Stimulated activated CD4-positive, alpha-beta T cell treated with anti-CD3 and anti-CD28 coated beads, Interleukin-4, amount 100 ng/mL, for 24 hours (primary cell): ENCODE measurements at regions not wholly inside any gene's neighbourhood (a gene's known extent, or its start where the extent isn't known, plus 50 kb on each side); places are given as distances from the start of the nearest gene placed in this dataset.
"Not testable (repeated sequence)": the region's sequence is repeated elsewhere in the genome, so short reads cannot be mapped to it uniquely, and the experiment has no call there.

Source experiments
- DNase-seq: peaks from one replicate; pipeline ENCODE4 v3.0.0-alpha.2; 2020

DNA sequence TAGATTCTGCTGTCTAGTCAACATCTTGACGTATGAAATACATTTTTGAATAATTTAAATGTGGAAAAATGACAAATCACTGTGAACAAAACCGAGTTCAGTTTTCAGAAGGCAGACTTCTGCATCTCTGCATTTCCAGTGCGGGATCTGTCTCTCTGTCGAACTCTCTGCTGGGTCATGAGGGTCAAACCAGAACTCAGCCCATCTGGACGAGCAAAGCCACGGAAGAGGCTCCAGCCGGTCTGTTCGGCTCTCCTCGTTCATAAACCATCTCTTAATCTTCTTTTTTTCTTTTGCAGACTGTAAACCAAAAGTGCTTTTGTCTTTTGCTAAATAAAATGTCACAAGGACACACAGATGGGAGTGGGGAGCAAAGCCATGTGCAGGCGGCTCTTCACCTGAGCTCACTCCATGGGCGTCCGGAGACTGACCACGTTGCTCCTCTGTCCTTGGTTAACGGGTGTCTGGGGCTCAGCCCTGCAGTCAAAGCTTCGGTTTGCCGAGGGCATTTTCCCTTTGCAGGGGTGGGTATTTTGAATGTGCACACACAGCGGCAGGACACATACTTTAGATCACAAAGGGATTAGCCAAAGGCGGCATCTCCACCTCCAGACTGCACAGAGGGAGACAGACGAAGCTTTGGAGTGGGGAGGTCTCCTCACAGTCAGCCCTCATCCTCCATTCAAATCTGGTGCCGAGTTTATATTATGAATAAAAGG is 737.9 kb upstream of the SALL3 start:
- DNase-seq, result no peak

DNA sequence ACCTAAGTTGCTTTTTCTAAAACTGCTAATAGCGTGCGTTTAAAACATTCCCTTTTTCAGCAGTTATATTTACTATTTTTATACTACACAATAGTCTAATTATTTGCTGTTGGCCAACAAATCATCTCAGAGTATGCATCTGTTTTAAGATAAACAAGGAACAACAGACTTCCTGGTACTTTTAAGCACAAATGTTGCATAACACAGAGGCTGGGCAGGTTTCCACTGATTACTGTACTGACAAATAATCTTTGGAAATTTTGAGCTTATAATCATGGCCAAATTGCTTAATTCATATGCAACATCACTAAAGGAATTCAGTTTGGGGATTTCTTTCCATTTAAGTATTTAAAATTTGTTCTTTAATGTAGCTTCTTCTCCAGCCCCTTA is 737.4 kb upstream of the SALL3 start:
- no peak for DNase-seq

DNA sequence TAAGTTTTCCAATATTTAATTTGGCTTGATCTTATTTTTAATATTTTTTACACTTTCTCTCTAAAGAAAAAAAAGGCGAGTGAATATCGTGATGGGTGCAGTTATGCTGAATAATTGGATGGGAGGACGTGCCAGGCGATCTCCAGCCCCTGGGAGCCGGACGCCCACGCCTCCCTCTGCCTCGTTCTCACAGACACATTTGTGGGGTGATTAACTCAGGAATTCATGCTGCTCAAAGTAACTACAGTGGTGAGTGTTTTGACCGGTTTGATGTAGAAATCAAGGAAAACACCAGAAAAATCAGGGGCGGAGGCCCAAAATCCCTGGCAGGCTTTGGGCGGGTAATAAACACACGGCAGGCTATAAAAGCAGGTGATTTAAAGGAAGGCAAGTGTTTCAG is 736.8 kb upstream of the SALL3 start:
- DNase-seq, result no peak

DNA sequence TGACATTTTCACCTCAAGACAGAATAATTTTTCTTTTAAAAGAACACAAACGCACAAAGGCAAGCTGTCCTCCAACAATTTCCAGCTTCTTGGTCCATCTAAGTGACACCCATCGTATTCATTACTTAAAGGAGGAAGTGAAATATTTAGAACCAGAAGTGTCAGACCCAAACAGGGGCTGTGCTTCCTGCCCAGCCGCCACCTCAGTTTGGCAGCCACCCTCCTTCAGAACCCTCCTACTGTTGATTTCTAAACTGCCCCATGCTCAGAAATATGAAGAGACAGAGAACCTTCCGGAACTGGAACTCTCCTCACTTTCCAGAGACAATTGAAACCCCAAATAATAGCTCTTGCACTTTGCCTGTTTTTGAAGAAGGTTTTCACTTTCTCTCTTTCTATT is 734.8 kb upstream of the SALL3 start:
- no peak for DNase-seq

DNA sequence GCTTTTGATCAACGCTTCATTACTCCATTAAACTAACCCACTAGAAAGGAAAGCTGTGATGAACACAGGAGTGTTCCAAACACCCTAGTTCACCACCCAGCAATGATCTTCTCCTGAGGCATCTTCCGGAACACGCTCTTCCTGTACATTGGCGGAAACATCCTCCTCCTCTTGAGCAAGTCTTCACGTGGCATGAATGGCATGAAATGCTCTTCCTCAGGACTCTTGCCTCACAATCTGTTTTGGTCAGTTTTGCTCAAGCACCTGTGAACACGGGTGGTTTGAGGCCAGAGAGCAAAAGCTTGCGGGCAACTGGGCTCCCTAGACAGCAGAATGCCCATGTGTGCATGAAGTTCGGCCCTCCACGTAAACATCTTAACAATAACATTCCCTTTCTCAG is 734.2 kb upstream of the SALL3 start:
- DNase-seq, result no peak

DNA sequence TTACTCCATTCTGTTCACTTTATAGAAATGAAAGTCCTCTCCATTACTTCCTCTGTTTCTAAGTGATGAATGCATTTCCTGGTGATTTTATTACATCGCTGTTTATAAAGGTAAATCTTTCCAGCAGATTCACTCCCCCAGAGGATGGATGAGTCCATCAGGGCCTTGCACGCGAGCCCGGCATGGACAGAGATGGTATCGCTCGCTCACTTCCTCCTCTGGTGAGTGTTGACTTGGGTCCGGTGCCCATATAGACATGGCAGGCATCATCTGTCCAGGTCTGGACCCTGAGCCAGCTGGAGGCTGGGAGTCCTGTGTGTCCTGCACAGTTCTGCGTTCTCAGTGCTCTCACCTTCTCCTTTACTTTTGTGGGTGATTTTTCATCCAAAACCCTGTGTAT is 733.6 kb upstream of the SALL3 start:
- DNase-seq, result no peak

DNA sequence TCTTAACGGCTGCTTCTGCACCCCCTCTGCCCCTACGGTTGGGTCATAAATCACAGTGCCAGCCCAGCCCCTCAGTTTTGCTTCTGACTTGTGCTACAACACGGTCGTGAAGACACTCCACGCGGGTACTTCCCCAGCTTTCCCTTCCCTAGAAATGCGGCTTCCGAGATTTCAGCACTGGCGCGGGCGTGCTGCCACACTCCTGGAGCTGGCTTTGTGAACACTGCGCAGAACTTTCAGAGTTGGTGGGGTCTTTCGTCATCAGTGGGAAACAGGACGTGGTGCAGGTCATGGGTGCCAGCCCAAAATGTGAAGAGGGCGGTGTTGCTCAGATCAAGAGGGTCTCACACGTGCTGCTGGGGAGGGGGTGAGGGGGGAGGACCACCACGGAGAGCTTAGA is 733.0 kb upstream of the SALL3 start:
- DNase-seq, result no peak

DNA sequence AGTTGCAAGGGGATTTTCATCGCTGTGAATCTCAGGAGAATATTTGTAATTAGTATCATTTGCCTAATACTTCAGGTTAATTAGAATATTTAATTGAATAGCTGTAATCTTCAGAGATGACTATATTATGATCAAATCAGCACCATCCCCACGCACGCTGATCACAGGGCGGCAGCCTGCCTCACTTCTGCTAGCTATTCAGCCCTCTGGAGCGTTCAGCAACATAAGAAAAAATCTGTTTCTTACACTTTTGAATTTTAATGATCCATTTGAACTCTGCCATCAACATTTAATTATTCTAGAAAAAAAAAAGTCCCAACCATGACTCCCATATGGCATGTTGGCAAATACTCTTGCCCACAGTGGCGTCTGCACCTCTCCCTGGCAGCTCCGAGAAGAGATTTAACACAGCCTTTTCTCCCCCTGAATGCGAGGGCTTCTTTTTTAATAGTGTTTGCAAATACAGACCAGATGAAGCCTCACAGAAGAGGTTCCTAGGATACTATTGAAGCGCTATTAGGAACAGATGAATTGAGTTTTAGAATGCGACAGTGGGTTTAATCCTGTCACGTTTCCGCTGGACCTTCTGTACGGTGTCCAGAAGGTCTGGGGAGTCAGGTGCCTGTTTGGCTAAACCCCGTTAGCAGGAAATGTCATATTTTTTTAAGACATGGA is 731.9 kb upstream of the SALL3 start:
- no peak for DNase-seq

DNA sequence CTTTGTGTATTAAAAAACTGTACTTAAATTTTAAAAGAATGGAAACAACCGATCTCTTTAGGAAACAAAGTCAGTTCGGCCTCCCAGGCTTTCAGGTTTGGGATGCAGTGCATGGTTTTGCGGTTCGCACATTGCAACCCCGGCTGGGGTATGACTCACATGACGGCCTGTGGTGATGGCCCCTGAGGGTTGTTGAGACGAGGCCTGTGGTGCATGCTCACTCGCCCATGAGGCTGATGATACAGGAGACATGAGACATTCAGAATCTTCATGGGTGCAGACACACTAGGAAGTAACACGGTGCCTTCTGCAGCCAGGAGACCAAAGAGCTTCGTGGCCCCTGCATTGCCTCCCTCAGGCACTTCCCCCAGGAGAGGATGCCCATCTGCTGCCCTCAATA is 724.6 kb upstream of the SALL3 start:
- no peak for DNase-seq

DNA sequence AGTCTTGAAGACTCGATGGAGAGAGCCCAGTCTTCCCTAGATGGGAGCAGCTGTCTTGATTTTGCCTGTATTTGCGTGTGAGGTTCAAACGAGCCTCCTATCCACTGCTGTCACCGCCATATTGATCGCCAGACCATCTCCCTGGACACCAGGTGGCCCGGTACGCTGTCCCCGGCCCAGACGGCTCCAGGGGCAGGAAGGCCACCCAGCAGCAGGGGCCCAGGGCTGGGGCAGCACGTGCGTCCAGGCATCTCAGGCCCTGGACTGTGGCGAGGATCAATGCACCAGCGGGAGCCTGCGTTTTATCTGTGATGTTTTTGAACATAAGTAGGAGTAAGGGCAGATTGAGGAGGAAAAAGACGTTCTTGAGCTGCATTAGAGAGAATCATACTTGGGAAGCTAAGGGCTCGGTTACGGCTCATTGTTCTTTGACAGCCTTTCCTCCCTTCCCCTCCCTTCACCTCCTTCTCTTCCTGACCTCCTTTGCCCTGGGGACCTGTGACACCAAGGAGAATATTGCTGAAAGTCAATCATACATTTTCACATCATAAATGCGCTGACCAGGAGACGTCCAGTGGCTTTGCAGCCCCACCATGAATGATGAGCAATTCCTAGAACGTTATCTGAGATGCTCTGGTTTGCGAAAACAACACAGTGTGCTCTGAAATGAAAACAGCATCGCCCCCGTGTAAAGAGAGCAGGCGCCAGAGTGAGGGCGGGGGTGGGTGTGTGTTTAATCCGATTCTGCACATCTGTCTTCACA is 711.2 kb upstream of the SALL3 start:
- DNase-seq, result no peak

DNA sequence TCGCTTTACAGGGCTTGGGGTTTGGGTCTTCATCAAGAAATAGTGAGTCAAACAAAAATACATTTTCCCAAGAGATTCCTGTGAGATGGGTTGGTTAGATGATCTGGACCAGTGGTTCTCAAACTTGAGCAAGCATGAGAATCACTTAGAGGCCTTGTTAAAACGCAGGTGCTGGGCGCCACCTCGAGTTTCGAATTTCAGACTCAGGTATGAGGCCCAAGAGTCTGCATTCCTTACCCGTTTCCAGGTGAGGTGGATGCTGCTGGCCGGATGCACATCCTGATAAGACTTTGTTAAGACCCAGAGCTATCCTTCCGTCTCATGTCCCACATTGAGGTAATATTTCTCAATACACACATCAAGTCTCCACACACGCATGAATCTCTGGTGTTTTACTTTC is 707.8 kb upstream of the SALL3 start:
- DNase-seq, result no peak

DNA sequence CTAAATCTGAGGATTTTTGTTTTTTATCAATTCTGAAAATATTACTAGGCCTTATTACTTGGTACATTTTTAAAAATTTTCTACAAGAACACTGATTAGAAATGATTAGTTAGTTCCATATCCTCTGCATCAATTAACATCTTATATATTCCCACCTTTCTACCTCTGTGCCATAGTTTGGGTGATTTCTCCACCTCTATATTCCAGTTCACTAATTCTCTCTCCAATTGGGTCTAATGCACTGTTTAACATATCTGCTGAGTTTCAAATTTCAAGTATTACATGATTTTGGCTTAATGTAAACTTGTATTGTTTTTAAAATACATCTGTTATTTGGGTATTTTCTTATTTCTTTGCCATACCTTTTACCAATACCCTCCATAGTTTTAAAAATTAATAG is 705.7 kb upstream of the SALL3 start:
- DNase-seq, result no peak

DNA sequence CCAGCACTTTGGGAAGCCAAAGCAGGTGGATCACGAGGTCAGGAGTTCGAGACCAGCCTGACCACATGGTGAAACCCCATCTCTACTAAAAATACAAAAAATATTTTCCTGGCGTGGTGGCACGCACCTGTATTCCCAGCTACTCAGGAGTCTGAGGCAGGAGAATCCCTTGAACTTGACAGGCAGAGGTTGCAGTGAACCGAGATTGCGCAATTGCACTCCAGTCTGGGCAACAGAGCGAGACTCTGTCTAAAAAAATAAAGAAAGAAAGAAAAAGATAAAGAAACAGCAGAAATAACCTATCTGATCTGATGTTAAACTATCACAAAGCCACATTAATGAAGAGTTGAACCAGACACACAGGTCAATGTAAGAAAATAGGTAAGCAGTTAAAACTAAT is 696.2 kb upstream of the SALL3 start:
- DNase-seq, result not testable (repeated sequence)

DNA sequence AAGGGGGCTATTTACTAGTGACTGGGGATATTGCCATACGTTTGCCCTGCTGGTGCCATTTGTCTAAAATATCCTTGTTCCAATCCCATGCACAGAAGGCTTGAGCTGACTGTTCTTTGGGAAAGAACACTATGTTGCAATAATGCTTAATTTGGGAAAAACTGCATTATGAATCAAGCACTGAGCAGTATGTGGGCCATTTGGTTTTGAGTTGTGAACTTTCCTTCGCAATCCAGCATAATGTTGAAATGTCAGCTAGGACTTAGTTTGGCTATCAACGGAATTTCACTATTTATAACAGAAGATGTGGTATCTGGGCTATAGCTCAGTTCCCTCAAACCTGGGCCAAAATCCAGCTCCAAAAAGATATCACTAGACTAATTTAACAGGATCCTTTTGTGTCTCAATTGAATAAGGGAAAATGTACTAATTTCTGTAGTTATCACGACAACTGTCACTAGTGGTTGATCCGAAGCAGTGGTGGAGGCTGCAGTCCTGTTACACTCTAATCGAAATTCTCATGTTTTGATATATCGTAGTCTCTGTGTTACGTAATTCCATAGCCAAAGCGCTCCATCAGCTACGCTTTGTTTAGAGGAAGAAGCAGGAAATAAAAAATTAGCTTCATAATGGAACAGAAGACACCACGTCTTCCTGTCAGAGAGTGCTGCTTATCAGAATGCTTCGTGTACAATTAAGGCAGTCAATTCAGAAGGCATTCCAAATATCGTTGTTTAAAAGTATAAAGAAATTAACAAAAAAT is 686.8 kb upstream of the SALL3 start:
- no peak for DNase-seq

DNA sequence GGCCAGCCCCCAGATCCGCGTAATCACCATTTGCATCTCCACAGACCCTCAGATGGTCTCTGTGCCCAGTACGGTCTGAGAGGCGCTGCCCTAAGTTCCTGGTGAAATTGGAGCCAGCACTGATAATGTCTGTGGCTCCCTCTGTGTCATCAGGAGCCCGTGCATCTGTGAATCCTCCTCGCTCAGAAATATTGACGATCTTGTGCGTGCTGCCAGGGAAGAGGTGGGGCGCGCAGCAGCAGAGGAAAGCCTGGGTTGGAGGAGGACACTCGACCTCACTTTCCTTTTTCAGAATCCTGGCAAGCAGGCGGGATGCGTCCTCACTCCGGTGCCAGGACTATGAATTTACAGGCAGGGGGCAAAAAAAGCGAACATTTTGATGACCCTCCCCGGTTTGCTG is 686.1 kb upstream of the SALL3 start:
- DNase-seq, result no peak

DNA sequence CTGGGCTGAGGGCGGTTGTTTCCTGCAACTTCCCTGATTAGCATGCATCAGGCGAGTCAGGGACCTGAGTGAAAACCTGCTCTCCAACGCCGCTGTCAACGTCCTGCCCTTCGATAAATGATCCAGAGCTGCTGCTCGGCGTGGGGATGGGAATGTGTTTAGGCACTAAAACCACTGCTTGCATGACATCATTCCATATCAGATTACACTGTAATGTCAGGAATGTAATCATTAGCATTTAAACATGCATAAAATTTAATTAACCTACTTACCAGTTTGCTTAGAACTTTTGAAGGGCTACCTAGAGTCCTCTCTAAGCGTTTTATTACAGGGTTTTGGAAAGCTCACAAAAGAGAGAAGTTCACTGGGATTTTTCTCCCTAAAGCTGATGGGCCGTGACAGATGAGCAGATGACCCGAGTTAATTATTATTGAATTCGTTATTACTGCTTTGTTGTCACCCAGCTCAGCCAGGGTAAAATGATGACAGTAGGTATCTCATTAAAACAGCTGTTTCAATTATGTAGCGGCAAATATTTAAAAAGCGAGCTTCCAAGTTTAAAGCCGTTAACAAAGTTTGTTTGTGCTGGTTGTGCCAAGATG is 685.6 kb upstream of the SALL3 start:
- DNase-seq, result no peak

DNA sequence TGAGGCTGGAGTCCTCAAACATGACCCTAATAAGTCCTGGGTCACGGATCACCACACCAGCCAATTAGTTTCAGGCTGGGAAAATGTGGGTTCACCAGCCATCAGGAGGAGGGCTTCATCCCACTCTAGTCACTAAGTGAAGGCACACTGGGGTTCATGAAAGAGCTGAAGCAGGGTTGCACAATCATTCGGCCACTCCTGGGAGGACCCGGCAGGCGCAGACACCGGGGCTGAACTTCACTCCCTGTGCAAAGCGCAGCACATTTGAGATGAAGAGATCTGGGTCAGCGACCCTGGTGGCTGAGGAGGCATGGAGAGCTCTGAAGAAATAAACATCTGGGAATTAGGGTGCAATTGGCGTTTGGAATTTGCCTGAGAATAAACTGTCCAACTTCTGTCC is 684.4 kb upstream of the SALL3 start:
- no peak for DNase-seq

DNA sequence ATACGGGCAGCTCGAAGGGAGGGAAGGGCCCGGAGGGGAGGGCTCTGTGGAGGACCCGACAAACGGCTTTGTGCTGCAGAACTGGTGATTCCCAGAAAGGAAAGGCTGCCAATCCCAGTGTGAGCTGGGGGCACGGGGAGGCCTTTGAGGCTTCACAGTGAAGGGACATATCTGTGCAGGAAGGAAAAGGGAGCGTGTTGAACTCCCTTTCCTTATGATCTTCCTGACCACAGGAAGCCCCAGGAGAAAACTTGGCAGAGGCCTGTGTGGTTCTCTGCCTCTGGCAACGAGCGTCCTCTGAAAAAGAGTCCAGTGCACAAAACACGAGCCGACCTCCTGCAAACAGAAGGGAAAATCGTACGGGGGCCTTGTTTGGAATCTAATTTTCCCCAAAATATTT is 683.5 kb upstream of the SALL3 start:
- no peak for DNase-seq

DNA sequence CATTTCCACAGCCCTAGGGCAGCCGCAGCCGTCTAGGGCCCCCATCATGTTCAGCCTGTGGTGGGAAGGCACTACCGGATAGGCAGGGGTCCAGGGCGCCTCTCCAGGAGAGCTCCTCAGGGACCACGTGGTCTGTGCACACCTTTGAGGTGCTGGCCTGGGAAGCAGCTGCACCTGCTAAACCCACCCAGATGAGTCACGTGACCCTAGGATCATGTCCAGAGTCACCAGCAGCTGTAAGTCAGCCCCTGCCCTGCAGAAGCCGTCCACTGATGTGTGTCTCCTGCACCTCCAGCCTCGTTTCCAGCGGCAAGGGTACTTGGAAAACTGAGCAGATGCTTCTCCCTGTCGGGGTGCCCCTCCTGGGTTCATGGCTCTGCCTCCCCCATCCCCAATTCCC is 682.6 kb upstream of the SALL3 start:
- no peak for DNase-seq

DNA sequence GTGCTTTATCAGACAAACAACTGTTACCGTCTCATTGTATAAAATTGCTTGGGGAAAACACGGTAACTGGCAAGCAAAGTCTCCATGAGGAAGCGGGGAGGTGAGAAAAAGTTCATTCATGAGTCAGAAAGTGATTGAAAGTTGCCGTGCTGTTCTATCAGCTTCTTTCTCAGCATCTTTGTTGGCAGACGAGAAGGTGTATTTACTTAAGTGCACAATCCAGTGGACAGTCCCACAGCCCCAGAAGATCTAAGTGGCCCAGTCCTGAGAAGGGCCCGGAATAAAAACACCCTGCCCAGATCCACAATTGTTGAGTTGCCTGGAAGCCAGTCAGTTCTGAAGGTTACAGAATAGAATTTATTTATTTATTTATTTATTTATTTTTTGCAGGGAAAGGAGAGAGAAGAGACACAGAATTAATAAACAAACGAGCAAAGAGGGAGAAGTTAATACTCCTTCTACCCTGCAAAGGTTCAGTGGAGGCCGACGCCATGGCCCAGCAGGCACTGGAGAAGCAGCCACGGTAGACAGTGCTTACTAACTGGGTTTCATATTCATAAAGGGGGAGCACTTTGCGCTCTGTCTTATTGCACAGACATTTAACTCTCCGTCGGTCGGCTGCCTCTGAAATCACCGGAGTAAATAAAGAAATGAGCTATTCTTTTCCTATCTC is 676.0 kb upstream of the SALL3 start:
- no peak for DNase-seq

DNA sequence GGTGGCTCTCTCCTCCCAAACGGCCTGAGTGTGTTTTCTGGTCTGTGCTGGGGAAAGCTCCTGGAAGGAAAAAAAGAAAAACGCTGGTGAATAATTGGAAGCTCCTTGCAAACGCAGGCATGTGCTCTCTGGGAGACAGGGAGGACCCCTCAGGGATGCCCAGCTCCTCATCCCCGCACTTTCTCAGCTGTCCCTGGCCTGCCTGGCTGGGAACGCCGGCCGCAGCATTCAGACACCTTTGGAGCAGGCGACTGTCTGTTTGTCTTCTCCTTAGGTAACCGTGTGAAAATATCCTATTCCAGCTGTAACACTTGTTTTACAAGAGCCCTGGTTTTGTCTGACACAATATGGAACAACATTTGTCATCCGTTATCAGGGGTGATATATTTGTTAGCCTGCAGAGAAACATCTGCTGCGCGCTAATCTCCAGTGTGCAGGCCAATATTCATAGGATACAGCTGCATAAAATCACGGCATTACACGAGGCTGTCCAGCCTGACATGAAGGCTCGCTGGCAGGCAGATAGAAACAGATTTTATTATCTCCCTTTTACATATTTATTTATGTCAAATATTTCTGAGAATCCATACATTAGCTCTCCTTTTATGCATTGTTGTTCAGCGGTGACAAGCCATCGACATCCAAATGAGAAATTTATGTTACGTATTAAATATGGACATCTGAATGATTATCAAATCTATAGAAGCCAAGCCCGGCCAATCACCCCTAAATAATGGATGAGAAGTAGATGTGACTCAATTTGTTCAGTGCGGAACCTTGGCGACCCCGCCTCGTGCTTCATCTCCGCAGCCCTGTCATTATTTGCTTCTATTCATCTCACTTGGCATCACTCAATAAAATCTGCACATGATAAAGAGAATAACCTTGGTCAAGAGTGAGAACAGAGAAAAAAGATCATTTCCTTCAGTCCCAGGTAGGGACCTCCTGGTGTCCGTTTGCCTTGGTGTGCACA is 675.1 kb upstream of the SALL3 start:
- no peak for DNase-seq
